ENCODE measurements at regions not wholly inside any gene's neighbourhood (a gene's known extent, or its start where the extent isn't known, plus 50 kb on each side); places are given as distances from the start of the nearest gene placed in this dataset.

DNA sequence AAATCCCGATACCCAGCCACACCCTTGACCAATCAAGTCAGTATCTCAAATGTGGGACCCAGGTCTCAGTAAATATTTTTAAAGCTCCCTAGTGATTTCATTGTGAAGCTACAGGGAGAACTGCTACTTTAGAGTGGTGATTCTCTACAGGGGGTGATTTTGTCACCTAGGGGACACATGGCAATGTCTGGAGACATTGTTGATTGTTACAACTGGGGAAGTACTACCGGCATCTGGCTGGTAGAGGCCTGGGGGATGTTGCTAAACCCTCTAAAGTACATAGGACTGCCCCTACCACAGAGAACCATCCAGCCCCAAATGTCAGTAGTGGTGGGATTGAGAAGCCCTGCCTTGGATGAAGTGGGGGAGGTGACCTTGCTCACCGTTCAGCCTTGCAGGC, 152.9 kb downstream of the RPS24 start:
- DNase-seq (ENCODE audit: low read depth in 2 of 2) = no peak

- DNase-seq (ENCODE audit: low read depth in 2 of 2) = no peak
Measured at GRCh38 chr10:78187371-78187770, 153.7 kb downstream of the RPS24 start.

DNA sequence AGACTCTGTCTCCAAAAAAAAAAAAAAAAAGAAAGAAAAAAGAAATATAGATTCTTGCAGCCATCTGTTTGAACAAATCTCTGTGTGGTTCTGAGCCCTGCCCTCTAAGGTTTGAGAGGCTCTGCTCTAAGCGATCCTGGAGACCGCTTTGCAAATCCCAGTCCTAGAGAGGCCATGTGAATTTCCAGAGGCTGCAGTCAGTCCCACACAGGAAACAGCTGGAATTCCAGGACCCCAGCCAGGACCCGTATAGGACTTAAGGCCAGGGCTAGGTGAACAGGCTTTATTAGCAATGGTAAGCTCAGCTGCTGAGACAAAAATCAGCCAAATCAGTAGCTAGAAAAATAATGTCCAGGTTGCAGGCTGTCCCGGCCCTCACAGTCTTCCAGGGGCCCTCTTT, 154.8 kb downstream of the RPS24 start:
- DNase-seq (ENCODE audit: low read depth in 2 of 2) = no peak

GRCh38 chr10:78190051-78190825, 156.6 kb downstream of the RPS24 start:
- no peak for DNase-seq (ENCODE audit: low read depth in 2 of 2)

DNA sequence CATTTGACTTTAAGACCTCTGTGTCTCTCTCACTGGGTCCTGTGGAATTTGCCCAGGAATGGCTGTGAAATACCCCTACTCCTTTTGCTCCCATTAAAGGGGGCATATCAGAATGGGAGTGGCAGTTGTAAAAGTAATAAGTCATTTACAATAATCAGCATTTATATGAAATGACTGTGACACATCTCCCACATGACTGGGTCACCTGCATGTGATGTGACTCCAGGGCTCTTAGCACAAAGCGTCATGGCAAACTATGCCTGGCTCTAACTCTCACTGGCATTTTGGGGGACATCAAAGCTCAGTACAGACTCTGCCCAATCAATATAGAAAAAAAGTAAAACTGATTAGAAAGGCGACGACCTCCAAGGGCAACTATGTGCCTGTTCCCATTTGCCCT, 157.6 kb downstream of the RPS24 start:
- DNase-seq (ENCODE audit: low read depth in 2 of 2) = no peak

DNA sequence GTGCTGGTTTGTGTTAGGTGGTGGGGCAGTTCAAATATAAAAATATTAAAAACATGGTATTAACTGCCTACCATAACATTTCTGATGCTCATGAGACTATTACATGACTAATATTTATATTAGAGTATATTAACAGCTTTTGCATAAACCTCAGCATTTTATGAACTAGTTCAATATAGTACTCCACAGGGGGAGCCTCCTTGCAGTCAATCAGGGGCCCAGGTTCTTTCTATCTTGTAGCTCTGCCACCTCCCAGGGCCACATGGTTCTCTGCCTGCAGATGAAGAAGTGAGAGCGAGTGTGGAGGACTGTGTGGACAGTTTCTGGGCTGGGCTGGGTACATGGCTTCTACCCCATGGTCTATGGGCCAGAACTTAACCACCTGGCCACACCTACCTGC, 159.5 kb downstream of the RPS24 start:
- no peak for DNase-seq (ENCODE audit: low read depth in 2 of 2)

DNA sequence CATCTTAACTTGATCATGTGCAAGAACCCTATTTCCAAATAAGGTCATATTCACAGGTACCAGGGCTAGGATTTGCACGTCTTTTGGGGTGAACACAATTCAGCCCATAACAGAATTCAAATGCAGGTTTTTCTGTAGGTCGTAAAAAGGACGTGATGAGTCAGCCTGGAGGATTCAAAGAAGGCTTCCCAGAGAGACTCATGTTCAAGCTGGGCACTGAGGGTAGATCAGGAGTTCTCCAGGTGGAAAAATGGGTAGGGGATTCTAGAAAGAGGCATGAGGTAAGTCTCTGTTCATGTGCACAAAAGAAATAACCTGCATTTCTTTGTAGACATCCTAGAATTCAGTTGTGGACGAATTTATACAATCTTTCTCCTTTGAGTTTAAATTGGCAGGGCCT, 160.4 kb downstream of the RPS24 start:
- no peak for DNase-seq (ENCODE audit: low read depth in 2 of 2)

DNA sequence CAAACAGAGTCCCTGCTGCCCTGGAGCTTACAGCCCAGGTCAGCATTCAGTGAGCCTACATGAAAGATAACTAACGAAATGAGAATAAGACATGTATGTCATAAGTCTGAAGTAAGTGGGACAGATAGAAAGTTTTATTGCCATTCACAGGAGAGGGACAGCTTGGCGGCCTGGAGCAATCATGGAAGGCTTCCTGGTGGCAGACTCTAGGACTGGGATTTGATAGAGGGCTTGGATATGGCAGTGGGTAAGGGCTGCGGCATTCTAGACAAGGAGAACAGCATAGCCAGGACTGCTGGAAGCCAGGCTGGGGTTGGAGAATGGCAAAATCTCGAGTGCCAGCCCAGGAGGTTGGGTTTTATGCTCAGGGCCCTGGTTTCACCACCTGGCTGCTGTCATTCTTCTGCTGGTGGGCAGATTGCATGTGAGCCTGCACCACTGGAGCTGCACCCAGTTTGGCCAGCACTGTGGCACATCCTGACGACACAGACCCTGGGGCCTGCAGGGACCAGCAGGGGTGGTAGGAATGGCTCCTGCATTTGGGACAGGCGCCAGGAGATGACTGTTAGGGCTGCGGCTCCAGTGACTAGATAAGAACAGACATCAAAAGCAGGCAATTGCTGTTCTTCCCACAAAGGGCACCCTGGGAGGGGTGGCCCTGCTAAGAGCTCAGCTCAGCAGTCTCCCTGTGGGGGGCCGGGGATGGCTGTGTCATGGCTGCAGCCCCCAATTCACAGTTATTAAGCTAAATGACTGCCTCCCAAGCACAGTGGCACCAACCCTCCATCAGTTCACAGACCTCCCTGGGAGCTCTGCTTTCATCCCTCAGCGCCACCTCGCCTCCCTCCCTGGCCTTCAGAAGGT, 161.1 kb downstream of the RPS24 start:
- DNase-seq (ENCODE audit: low read depth in 2 of 2) = no peak

DNA sequence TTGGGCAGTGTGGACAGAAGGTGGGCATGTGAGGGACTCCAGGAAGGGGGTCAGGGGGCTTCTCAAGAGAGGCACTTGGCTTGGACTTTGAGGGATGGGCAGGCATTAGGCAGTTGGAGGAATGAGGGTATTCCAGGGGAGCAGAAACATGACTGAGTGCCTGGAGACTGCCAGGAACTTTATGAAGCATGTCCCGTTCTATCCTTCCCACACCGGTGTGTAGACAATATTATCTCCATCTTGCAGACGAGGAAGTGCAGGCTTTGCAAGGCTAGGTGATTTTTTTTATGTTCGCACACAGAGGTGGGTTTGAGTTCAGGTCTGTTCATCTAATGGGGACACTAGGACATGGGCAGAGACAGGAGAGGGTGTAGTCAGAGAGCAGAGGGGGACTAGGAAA, 162.7 kb downstream of the RPS24 start:
- no peak for DNase-seq (ENCODE audit: low read depth in 2 of 2)

GRCh38 chr10:78196964-78197363, 163.3 kb downstream of the RPS24 start:
- DNase-seq (ENCODE audit: low read depth in 2 of 2) = no peak

DNA sequence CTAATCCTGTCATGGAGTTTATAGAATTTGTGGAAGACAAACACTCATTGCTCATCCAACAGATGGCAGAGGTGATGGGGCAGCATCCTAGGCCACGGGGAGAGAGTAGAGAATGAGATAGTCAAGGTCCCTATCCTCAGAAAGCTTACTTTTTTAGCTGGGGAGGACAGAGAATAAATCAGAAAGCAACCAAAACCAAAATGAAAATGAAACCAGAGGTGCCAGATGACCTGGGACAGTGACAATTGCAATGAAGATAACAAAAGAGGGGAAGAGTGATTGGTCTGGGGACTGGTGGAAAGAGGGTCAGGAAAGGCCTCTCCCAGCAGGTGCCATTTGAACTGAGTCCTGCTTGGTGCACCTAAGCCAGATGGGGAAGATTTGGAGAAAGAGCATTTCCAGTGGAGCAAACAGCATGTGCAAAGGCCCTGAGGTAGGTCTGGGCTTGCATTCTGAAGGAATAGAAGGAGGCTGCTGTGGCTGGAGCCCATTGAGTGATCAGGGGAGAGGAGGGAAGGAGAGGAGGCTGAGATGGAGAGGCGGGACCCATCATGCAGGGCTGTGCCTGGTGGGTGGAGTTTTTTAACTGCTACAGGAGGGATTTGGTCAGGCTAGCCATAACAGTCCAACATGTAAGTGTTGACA, 164.1 kb downstream of the RPS24 start:
- DNase-seq (ENCODE audit: low read depth in 2 of 2) = no peak

DNA sequence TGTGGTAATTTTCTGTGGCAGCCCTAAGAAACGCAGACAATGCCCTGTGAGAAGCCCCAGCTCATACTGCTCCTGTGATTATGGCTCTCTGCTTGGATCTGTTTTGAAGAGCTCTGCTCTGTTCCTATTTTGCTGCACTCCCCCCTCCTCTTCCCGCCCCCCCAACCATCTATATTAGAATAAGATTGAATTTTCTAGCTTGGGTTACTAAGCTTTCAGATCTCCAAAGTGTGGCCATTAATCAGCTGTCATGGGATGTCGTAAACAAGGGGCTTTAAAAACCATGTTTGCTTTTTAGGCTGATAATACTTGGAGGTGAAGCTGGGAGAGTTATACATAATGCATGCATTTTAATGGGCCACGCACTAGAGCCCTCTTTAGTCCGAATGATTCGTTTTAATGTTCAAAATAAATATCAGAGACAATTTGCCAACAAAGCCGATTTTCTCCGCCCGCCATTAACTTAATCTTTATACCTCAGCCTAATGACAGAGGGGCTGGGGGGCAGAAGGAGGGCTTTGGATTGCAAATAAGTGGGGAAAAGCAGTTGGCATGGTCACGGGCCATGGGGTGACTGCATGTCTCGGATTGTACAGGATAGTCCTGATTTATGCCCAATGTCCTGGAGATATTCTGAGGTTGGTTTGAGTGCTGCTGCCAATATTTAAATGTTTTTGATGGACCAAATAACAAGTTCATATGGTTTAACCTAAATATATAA, 165.5 kb downstream of the RPS24 start:
- no peak for DNase-seq (ENCODE audit: low read depth in 2 of 2)

- no peak for DNase-seq (ENCODE audit: low read depth in 2 of 2)
Measured at GRCh38 chr10:78199759-78200158, 166.1 kb downstream of the RPS24 start.

DNA sequence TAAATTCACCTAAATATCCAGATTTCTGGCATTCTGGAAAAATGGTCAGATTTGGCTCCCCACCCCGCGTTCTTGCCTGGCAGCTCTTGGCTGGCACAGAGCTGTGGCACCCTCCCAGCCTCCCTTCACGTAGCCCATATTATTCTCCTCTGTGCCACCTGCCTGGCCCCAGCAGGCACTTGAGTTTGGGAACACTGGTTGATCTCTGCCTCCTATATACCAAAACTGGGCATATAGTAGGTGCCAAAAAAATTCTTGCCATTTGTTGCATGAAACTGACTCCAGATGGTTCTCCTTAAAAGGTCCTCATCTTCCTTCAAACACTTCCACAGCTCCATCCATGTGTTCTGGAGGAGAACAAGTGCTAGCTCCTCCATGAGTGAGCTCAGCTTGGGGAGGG, 167.0 kb downstream of the RPS24 start:
- no peak for DNase-seq (ENCODE audit: low read depth in 2 of 2)

GRCh38 chr10:78202386-78202785, 168.7 kb downstream of the RPS24 start:
- no peak for DNase-seq (ENCODE audit: low read depth in 2 of 2)

GRCh38 chr10:78203915-78204818, 170.5 kb downstream of the RPS24 start:
- no peak for DNase-seq (ENCODE audit: low read depth in 2 of 2)

GRCh38 chr10:78205457-78206016, 171.9 kb downstream of the RPS24 start:
- DNase-seq (ENCODE audit: low read depth in 2 of 2) = no peak

GRCh38 chr10:78207216-78207615, 173.6 kb downstream of the RPS24 start:
- no peak for DNase-seq (ENCODE audit: low read depth in 2 of 2)

DNA sequence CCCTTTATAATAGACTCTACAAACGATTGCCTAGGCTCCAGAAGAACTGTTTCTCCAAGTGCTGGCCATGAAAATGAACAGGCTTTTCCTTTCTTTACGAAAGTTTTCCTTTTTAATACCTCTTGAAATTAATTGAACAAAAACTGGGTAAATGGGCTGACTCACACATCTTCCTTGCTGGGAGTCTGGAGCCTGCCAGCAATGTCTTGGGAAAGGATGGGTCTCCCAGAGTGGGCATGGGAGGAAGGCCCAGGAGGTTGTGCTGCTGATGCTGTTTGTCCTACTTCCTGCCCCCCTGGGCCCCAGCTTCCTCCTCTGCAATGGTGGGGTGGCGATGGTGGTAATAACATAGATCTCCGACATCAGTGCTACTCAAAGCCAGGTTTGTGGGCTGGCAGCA, 174.1 kb downstream of the RPS24 start:
- DNase-seq (ENCODE audit: low read depth in 2 of 2) = no peak

- DNase-seq (ENCODE audit: low read depth in 2 of 2) = no peak
Measured at GRCh38 chr10:78209970-78210369, 176.3 kb downstream of the RPS24 start.

DNA sequence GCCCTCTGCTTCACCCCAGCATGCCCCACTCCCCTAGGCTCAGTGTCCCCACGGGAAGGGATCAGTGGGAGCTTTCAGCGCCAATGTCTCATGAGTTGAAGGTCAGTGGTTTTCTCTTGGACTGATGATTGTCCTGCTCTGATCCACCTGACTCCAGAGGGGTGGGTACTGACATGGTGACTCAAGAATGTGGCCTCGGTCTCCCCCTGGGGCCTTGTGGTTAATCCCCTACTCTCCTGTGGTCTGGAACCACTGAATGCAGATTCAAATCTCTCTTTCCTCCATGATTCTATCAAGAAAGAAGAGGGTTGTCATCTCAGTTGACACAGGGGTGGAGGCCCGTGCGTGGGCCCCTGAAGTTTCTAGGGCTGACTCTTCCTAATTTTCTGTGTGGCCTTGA, 176.9 kb downstream of the RPS24 start:
- no peak for DNase-seq (ENCODE audit: low read depth in 2 of 2)

All from stimulated activated CD8-positive, alpha-beta memory T cell treated with anti-CD3 and anti-CD28 coated beads, Interleukin-2, amount 100 ng/mL, for 1 hour (primary cell).